ENCODE measurements at regions not wholly inside any gene's neighbourhood (a gene's known extent, or its start where the extent isn't known, plus 50 kb on each side); places are given as distances from the start of the nearest gene placed in this dataset.

DNA sequence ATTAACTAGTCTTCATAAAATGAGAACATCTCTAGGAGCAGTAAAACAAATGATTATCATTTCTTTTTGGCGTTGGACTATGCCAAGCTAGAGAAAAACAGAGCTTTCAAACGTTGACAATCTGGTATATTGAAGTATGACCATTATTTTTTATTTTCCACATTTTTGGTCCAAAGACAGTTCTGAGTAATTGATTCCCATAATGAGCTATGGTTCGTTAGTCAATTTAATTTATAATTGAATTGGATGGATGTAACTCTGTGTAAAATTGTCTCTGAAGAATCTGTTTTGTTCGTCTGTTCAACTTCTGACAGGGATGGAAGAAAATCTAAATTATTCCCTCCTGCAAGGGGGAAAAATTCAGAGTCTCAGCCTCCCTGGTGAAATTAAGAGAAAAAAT, 234.5 kb downstream of the LMO4 start:
- intact Hi-C loops (cut with DNase I): no loop called here
- no peaks in the 10 kb centered on the region for H3K36me3 ChIP-seq
- 75 to 81% methylated on average over 4 of the region's 4 CpGs for WGBS, 2 donors

DNA sequence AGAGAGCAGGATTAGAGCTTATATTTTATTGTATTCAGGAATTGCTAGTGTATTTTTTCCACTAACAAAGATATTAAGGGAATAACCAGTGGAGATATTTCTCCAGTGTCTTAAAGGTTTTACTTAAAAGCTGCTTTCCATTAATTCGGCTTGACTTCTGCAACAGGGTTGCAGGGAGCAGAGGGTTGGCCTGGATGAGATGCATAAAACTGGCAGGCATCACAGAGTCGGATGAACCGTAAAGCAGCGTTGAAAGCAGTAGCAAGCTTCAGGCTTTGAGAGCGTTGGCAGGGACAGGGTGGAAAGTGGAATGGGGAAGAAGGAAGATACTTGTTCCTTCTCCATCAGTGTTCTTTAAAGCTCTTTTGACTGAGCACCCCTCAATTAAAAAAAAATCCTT, 237.2 kb downstream of the LMO4 start:
- H3K27ac ChIP-seq: no peak overlapping the region
- 83 to 85% methylated on average over 5 of the region's 5 CpGs for WGBS, 2 donors
- H3K4me3 ChIP-seq: no peak overlapping the region
- intact Hi-C loops (cut with DNase I): no loop called here
- TF ChIP-seq POLR2A (IDR thresholded peaks at IDR 0.05): no peak
- H3K27me3 ChIP-seq: no peaks in the 10 kb centered on the region
- no peaks in the 10 kb centered on the region for H3K9me3 ChIP-seq
- H3K4me1 ChIP-seq: no peaks in the 10 kb centered on the region
- DNase-seq: no peak
- H3K36me3 ChIP-seq: no peaks in the 10 kb centered on the region

More for the DNA sequence above, 234.5 kb downstream of the LMO4 start:
- DNase-seq: no peak
- no peak for TF ChIP-seq POLR2A (IDR thresholded peaks at IDR 0.05)
- TF ChIP-seq, protein P1, sequence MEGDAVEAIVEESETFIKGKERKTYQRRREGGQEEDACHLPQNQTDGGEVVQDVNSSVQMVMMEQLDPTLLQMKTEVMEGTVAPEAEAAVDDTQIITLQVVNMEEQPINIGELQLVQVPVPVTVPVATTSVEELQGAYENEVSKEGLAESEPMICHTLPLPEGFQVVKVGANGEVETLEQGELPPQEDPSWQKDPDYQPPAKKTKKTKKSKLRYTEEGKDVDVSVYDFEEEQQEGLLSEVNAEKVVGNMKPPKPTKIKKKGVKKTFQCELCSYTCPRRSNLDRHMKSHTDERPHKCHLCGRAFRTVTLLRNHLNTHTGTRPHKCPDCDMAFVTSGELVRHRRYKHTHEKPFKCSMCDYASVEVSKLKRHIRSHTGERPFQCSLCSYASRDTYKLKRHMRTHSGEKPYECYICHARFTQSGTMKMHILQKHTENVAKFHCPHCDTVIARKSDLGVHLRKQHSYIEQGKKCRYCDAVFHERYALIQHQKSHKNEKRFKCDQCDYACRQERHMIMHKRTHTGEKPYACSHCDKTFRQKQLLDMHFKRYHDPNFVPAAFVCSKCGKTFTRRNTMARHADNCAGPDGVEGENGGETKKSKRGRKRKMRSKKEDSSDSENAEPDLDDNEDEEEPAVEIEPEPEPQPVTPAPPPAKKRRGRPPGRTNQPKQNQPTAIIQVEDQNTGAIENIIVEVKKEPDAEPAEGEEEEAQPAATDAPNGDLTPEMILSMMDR (IDR thresholded peaks at IDR 0.05): no peak
- Histone ChIP-seq H3K27ac (no peak overlapping the region), H3K27me3 (no peaks in the 10 kb centered on the region), H3K9me3 (no peaks in the 10 kb centered on the region), H3K4me3 (no peak overlapping the region), H3K4me1 (no peaks in the 10 kb centered on the region)

DNA sequence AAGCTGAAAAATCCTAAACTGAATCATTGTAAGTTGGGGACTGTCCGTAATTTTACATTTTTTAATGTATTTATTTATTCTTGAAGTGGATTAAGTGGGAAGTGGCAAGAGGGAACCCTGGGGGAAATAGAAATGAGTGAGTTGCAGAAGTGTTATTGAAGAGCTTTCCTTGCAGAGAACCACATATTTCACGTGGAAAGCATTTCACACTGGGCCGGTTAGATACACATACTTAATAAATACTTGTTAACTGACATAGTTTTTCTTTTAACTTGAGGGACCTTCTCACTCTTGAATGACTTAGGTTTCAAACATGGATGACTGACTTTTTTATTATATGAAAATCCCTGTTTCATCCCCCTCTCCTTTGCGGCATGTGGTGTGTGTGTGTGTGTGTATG, 239.3 kb downstream of the LMO4 start:
- intact Hi-C loops (cut with DNase I): no loop called here
- Histone ChIP-seq H3K36me3 (no peaks in the 10 kb centered on the region), H3K4me1 (no peaks in the 10 kb centered on the region), H3K27ac (no peak overlapping the region), H3K27me3 (no peaks in the 10 kb centered on the region), H3K9me3 (no peaks in the 10 kb centered on the region), H3K4me3 (no peak overlapping the region)
- DNase-seq: no peak
- WGBS, 2 donors: 91 to 95% methylated on average over 4 of the region's 4 CpGs
- TF ChIP-seq, protein P1 (IDR thresholded peaks at IDR 0.05): no peak
- no peak for TF ChIP-seq POLR2A (IDR thresholded peaks at IDR 0.05)

DNA sequence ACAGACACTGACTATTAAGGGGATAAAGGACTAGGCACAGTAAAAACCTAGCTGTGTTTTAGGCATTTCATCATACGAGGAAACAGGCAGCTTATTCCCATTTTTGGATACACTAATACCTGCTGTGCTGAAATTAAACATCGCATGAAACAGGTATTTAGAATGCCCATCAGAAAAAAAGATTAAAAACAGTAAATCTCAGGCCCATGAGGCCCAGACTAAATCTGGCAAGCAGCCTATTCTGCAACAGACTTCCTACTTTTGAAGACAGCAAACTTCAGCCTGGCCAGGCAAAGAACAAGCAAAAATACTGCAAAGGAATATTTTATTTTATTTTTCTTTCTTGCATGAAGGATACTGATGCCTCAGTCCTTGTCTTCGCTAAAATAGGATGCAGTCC, 240.2 kb downstream of the LMO4 start:
- 71 to 72% methylated on average over 3 of the region's 3 CpGs for WGBS, 2 donors

DNA sequence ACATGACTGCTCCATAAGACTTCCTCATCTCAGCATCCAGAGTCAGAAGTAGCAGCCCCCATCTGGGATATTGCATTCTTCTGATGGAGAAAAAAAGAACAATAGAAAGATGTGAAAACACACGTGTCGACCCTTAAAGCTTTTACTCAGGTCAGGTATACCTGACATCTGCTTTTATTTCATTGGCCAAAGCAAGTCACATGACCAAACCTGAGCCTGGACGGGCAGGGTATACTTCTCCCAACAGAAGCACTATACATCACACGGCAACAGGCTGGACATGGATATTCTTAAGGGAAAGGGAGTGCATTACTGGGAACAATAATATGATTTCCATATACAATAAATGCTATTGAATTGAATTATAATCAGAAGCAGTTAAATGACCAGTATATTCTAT, 243.3 kb downstream of the LMO4 start:
- H3K36me3 ChIP-seq: no peaks in the 10 kb centered on the region
- H3K27ac ChIP-seq: no peak overlapping the region
- intact Hi-C loops (cut with DNase I): no loop called here
- H3K4me3 ChIP-seq: no peak overlapping the region
- no peak for TF ChIP-seq POLR2A (IDR thresholded peaks at IDR 0.05)
- TF ChIP-seq, protein P1 (IDR thresholded peaks at IDR 0.05): no peak
- H3K9me3 ChIP-seq: no peaks in the 10 kb centered on the region
- 87 to 90% methylated on average over 4 of the region's 4 CpGs for WGBS, 2 donors
- H3K27me3 ChIP-seq: no peaks in the 10 kb centered on the region
- no peaks in the 10 kb centered on the region for H3K4me1 ChIP-seq
- DNase-seq: no peak

More for the DNA sequence above, 240.2 kb downstream of the LMO4 start:
- no peaks in the 10 kb centered on the region for H3K36me3 ChIP-seq
- no peaks in the 10 kb centered on the region for H3K27me3 ChIP-seq
- H3K9me3 ChIP-seq: no peaks in the 10 kb centered on the region
- no peaks in the 10 kb centered on the region for H3K4me1 ChIP-seq
- intact Hi-C loops (cut with DNase I): no loop called here
- TF ChIP-seq, protein P1 (IDR thresholded peaks at IDR 0.05): no peak
- no peak for TF ChIP-seq POLR2A (IDR thresholded peaks at IDR 0.05)
- no peak overlapping the region for H3K27ac ChIP-seq
- H3K4me3 ChIP-seq: no peak overlapping the region
- DNase-seq: no peak

DNA sequence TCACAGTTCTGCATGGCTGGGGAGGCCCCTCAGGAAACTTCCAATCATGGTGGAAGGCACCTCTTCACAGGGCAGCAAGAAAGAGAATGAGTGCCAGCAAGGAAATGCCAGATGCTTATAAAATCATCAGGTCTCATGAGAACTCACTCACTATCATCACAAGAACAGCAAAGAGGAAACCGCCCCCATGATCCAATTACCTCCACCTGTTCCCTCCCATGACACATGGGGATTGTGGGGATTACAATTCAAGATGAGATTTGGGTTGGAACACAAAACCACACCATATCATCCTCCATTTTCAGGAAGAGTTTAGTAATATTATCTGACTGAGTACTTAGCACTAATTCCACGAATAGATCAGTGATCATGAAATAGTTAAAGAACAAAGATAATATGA, 244.2 kb downstream of the LMO4 start:
- Histone ChIP-seq H3K4me3 (no peak overlapping the region), H3K36me3 (no peaks in the 10 kb centered on the region), H3K27me3 (no peaks in the 10 kb centered on the region), H3K4me1 (no peaks in the 10 kb centered on the region), H3K9me3 (no peaks in the 10 kb centered on the region), H3K27ac (no peak overlapping the region)
- whole genome bisulfite sequencing, 2 donors: 83 to 98% methylated on average over 2 of the region's 2 CpGs
- TF ChIP-seq, protein P1 (IDR thresholded peaks at IDR 0.05): no peak
- TF ChIP-seq POLR2A (IDR thresholded peaks at IDR 0.05): no peak
- no peak for DNase-seq
- intact Hi-C loops (cut with DNase I): no loop called here
